HepG2 (cell line): ENCODE measurements at regions not wholly inside any gene's neighbourhood (a gene's known extent, or its start where the extent isn't known, plus 50 kb on each side); places are given as distances from the start of the nearest gene placed in this dataset.
A peak's percentile ranks its signal among the peaks of the same experiment; 100 is the strongest.

ENCODE experiments used
- NFKB2 ChIP-seq: sonication (generic); formaldehyde crosslinking; IDR thresholded peaks from 2 replicates; pipeline ENCODE4 v1.4.0; 2020; ENCODE audit warnings: missing genetic modification reagents, borderline replicate concordance
- POLR2G ChIP-seq: fragments of 200-400 bp; formaldehyde crosslinking; IDR thresholded peaks from 2 replicates; pipeline ENCODE4 v1.6.1; 2018; ENCODE audit warnings: mild to moderate bottlenecking, low read depth, low read length, moderate library complexity
- PPARG ChIP-seq: conservative IDR thresholded peaks from 2 replicates; pipeline ENCODE4 v1.6.1; 2016; ENCODE audit warnings: missing biosample characterization, missing genetic modification reagents
- ZKSCAN1 ChIP-seq: fragments of 150-350 bp; IDR thresholded peaks from 2 replicates; pipeline ENCODE4 v1.6.1; 2014; ENCODE audit warnings: low read length
- ZNF629 ChIP-seq: sonication (generic); formaldehyde crosslinking; conservative IDR thresholded peaks from 2 replicates; pipeline ENCODE4 v1.5.0; 2020; ENCODE audit warnings: missing genetic modification reagents
- ZNF780A ChIP-seq: sonication (generic); formaldehyde crosslinking; IDR thresholded peaks from 2 replicates; pipeline ENCODE4 v1.8.0; 2022; ENCODE audit warnings: mild to moderate bottlenecking, missing genetic modification reagents, moderate library complexity
- TF ChIP-seq, protein P1 (sequence below), 2 experiments: IDR thresholded peaks; 2 replicates each; pipeline ENCODE4 v1.6.1; 2011 to 2012; ENCODE audit warnings: low read length in 2 of 2, borderline replicate concordance in 1 of 2, low read depth in 1 of 2, mild to moderate bottlenecking in 1 of 2, moderate library complexity in 1 of 2
- TF ChIP-seq, protein P2 (sequence below): sonication (generic); formaldehyde crosslinking; IDR thresholded peaks from 2 replicates; pipeline ENCODE4 v1.4.0; 2020; ENCODE audit warnings: missing genetic modification reagents
- TF ChIP-seq, protein P3 (sequence below): sonication (generic); formaldehyde crosslinking; IDR thresholded peaks from 2 replicates; pipeline ENCODE4 v1.9.0; 2021; ENCODE audit warnings: missing genetic modification reagents, mild to moderate bottlenecking, borderline replicate concordance
- TF ChIP-seq, protein P4 (sequence below): sonication (generic); formaldehyde crosslinking; IDR thresholded peaks from 2 replicates; pipeline ENCODE4 v1.4.0; 2020; ENCODE audit warnings: missing genetic modification reagents

DNA sequence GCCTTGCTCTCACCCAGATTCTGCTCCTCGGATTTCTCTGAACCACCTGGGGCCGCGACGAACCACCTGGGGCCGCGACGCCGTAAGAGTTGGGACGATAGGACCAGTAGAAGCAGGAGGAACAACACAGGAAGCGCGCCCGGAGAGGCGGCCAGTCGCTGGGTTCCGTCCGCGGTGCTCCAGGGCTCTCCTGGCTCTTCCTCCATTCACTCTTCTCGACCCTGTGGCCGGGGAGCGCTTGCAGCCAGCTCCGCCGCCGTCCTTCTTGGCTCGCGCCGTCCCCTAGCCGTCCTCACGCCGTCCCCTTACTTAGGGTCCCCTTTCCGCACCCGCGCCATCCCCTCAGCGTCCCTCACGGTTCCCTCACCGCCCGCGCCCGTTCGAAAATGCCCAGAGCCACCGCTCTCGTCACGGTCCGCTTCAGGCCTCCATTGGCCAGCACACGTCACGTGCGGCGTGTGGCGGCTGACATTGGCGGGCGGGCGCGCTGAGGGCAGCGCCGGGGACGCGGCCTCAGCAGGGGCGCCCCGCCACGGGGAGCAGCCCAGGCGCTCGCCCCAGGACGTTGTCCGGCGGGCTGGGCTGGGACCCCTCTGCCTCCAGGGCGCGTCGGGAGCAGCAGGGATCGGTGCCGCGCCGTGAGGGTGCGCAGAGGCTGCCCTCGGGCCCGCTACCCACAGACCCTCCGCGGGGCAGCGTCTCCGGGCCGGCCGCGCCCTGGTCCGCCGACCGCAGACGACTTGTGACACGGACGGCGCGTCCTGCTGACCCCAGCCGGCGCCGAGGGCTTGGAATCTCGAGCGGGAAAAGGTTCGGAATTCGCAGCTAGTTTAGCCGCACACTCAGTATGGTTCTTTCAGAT lies 53.7 kb upstream of the PTPDC1 start (continued):
- TF ChIP-seq, protein P1, sequence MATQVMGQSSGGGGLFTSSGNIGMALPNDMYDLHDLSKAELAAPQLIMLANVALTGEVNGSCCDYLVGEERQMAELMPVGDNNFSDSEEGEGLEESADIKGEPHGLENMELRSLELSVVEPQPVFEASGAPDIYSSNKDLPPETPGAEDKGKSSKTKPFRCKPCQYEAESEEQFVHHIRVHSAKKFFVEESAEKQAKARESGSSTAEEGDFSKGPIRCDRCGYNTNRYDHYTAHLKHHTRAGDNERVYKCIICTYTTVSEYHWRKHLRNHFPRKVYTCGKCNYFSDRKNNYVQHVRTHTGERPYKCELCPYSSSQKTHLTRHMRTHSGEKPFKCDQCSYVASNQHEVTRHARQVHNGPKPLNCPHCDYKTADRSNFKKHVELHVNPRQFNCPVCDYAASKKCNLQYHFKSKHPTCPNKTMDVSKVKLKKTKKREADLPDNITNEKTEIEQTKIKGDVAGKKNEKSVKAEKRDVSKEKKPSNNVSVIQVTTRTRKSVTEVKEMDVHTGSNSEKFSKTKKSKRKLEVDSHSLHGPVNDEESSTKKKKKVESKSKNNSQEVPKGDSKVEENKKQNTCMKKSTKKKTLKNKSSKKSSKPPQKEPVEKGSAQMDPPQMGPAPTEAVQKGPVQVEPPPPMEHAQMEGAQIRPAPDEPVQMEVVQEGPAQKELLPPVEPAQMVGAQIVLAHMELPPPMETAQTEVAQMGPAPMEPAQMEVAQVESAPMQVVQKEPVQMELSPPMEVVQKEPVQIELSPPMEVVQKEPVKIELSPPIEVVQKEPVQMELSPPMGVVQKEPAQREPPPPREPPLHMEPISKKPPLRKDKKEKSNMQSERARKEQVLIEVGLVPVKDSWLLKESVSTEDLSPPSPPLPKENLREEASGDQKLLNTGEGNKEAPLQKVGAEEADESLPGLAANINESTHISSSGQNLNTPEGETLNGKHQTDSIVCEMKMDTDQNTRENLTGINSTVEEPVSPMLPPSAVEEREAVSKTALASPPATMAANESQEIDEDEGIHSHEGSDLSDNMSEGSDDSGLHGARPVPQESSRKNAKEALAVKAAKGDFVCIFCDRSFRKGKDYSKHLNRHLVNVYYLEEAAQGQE (IDR thresholded peaks at IDR 0.05; ENCODE audit: borderline replicate concordance in 1 of 2, low read depth in 1 of 2, low read length in 2 of 2): no peak
- TF ChIP-seq PPARG (CRISPR knock-in tag) (0 out of 2 replicates have a peak, but pooled peaks have one; percentile 34), POLR2G (peak; percentile 89), ZNF629 (peak; percentile 39; the same call in 1 of the 2 replicates), NFKB2 (CRISPR knock-in tag) (peak; percentile 91; the same call in 1 of the 2 replicates), ZKSCAN1 (no peak), ZNF780A (CRISPR knock-in tag) (peak; percentile 93)
- TF ChIP-seq, protein P2, sequence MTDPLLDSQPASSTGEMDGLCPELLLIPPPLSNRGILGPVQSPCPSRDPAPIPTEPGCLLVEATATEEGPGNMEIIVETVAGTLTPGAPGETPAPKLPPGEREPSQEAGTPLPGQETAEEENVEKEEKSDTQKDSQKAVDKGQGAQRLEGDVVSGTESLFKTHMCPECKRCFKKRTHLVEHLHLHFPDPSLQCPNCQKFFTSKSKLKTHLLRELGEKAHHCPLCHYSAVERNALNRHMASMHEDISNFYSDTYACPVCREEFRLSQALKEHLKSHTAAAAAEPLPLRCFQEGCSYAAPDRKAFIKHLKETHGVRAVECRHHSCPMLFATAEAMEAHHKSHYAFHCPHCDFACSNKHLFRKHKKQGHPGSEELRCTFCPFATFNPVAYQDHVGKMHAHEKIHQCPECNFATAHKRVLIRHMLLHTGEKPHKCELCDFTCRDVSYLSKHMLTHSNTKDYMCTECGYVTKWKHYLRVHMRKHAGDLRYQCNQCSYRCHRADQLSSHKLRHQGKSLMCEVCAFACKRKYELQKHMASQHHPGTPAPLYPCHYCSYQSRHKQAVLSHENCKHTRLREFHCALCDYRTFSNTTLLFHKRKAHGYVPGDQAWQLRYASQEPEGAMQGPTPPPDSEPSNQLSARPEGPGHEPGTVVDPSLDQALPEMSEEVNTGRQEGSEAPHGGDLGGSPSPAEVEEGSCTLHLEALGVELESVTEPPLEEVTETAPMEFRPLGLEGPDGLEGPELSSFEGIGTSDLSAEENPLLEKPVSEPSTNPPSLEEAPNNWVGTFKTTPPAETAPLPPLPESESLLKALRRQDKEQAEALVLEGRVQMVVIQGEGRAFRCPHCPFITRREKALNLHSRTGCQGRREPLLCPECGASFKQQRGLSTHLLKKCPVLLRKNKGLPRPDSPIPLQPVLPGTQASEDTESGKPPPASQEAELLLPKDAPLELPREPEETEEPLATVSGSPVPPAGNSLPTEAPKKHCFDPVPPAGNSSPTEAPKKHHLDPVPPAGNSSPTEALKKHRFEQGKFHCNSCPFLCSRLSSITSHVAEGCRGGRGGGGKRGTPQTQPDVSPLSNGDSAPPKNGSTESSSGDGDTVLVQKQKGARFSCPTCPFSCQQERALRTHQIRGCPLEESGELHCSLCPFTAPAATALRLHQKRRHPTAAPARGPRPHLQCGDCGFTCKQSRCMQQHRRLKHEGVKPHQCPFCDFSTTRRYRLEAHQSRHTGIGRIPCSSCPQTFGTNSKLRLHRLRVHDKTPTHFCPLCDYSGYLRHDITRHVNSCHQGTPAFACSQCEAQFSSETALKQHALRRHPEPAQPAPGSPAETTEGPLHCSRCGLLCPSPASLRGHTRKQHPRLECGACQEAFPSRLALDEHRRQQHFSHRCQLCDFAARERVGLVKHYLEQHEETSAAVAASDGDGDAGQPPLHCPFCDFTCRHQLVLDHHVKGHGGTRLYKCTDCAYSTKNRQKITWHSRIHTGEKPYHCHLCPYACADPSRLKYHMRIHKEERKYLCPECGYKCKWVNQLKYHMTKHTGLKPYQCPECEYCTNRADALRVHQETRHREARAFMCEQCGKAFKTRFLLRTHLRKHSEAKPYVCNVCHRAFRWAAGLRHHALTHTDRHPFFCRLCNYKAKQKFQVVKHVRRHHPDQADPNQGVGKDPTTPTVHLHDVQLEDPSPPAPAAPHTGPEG (CRISPR knock-in tag): no peak; the same call in none of the 2 replicates
- TF ChIP-seq, protein P3, sequence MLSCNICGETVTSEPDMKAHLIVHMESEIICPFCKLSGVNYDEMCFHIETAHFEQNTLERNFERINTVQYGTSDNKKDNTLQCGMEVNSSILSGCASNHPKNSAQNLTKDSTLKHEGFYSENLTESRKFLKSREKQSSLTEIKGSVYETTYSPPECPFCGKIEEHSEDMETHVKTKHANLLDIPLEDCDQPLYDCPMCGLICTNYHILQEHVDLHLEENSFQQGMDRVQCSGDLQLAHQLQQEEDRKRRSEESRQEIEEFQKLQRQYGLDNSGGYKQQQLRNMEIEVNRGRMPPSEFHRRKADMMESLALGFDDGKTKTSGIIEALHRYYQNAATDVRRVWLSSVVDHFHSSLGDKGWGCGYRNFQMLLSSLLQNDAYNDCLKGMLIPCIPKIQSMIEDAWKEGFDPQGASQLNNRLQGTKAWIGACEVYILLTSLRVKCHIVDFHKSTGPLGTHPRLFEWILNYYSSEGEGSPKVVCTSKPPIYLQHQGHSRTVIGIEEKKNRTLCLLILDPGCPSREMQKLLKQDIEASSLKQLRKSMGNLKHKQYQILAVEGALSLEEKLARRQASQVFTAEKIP (CRISPR knock-in tag): no peak
- TF ChIP-seq, protein P4, sequence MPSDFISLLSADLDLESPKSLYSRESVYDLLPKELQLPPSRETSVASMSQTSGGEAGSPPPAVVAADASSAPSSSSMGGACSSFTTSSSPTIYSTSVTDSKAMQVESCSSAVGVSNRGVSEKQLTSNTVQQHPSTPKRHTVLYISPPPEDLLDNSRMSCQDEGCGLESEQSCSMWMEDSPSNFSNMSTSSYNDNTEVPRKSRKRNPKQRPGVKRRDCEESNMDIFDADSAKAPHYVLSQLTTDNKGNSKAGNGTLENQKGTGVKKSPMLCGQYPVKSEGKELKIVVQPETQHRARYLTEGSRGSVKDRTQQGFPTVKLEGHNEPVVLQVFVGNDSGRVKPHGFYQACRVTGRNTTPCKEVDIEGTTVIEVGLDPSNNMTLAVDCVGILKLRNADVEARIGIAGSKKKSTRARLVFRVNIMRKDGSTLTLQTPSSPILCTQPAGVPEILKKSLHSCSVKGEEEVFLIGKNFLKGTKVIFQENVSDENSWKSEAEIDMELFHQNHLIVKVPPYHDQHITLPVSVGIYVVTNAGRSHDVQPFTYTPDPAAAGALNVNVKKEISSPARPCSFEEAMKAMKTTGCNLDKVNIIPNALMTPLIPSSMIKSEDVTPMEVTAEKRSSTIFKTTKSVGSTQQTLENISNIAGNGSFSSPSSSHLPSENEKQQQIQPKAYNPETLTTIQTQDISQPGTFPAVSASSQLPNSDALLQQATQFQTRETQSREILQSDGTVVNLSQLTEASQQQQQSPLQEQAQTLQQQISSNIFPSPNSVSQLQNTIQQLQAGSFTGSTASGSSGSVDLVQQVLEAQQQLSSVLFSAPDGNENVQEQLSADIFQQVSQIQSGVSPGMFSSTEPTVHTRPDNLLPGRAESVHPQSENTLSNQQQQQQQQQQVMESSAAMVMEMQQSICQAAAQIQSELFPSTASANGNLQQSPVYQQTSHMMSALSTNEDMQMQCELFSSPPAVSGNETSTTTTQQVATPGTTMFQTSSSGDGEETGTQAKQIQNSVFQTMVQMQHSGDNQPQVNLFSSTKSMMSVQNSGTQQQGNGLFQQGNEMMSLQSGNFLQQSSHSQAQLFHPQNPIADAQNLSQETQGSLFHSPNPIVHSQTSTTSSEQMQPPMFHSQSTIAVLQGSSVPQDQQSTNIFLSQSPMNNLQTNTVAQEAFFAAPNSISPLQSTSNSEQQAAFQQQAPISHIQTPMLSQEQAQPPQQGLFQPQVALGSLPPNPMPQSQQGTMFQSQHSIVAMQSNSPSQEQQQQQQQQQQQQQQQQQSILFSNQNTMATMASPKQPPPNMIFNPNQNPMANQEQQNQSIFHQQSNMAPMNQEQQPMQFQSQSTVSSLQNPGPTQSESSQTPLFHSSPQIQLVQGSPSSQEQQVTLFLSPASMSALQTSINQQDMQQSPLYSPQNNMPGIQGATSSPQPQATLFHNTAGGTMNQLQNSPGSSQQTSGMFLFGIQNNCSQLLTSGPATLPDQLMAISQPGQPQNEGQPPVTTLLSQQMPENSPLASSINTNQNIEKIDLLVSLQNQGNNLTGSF (CRISPR knock-in tag): peak; percentile 93
